ENCODE measurements at regions not wholly inside any gene's neighbourhood (a gene's known extent, or its start where the extent isn't known, plus 50 kb on each side); places are given as distances from the start of the nearest gene placed in this dataset.

GRCh38 chr10:130971123-130971435 lies 340.4 kb downstream of the TCERG1L start:
- TF ChIP-seq CTCF (IDR thresholded peaks at IDR 0.05) (no peak), POLR2A (IDR thresholded peaks at IDR 0.05) (no peak), POLR2AphosphoS5 (IDR thresholded peaks at IDR 0.05) (no peak)
